Endodermal cell (in vitro differentiated cells): ENCODE measurements at regions not wholly inside any gene's neighbourhood (a gene's known extent, or its start where the extent isn't known, plus 50 kb on each side); places are given as distances from the start of the nearest gene placed in this dataset.

Experiments used
- DNase-seq: peaks from one replicate; pipeline ENCODE4 v3.0.0-alpha.2; 2017
- H3K27ac ChIP-seq: 2 replicates; pipeline ENCODE4 v1.5.1; 2013; ENCODE audit warnings: mild to moderate bottlenecking, low read depth, low read length, moderate library complexity
- H3K27me3 ChIP-seq: 2 replicates; pipeline ENCODE4 v1.6.1; 2013; ENCODE audit warnings: mild to moderate bottlenecking, low read length, moderate library complexity; ENCODE audit not compliant: insufficient read depth, control insufficient read depth, poor library complexity, severe bottlenecking
- H3K36me3 ChIP-seq: 2 replicates; pipeline ENCODE4 v1.7.0; 2013; ENCODE audit warnings: mild to moderate bottlenecking, low read length, moderate library complexity; ENCODE audit not compliant: control insufficient read depth, insufficient read depth
- H3K4me1 ChIP-seq: one replicate; pipeline ENCODE4 v1.7.0; 2013; ENCODE audit warnings: low read length; ENCODE audit not compliant: control insufficient read depth, insufficient read depth
- H3K4me3 ChIP-seq: 2 replicates; pipeline ENCODE4 v1.5.1; 2013; ENCODE audit warnings: mild to moderate bottlenecking, low read length, moderate library complexity
- H3K9ac ChIP-seq: 2 replicates; pipeline ENCODE4 v1.6.1; 2013; ENCODE audit warnings: mild to moderate bottlenecking, low read length, moderate library complexity; ENCODE audit not compliant: poor library complexity, severe bottlenecking; ENCODE audit errors: extremely low read depth
- H3K9me3 ChIP-seq: 2 replicates; pipeline ENCODE4 v1.6.1; 2013; ENCODE audit warnings: mild to moderate bottlenecking, low read length, moderate library complexity; ENCODE audit not compliant: control insufficient read depth
- H3K27ac Mint-ChIP-seq: 2 replicates; pipeline ENCODE4 v1.8.0; 2020; ENCODE audit warnings: mixed read lengths
- H3K27me3 Mint-ChIP-seq: 2 replicates; pipeline ENCODE4 v1.8.0; 2021; ENCODE audit warnings: mild to moderate bottlenecking, mixed read lengths; ENCODE audit not compliant: insufficient read depth
- H3K36me3 Mint-ChIP-seq: 2 replicates; pipeline ENCODE4 v1.8.0; 2020; ENCODE audit warnings: low read depth, mixed read lengths
- H3K4me1 Mint-ChIP-seq: 2 replicates; pipeline ENCODE4 v1.8.0; 2020; ENCODE audit warnings: mixed read lengths
- H3K4me3 Mint-ChIP-seq: 2 replicates; pipeline ENCODE4 v1.8.0; 2020; ENCODE audit warnings: mild to moderate bottlenecking, moderate library complexity, mixed read lengths
- H3K9me3 Mint-ChIP-seq: 2 replicates; pipeline ENCODE4 v1.8.0; 2020; ENCODE audit warnings: mild to moderate bottlenecking, mixed read lengths
- WGBS, 2 experiments: methylation state at CpG; one replicate each; pipeline versions ENCODE4 v1.1.5 to v1.1.7; 2013; ENCODE audit warnings: missing lambda C conversion rate in 2 of 2, mixed read lengths in 1 of 2; ENCODE audit not compliant: insufficient coverage in 1 of 2, insufficient read length in 1 of 2; 5-methylcytosine and 5-hydroxymethylcytosine counted together
- TF ChIP-seq, protein P1 (sequence below): fragments of 200-600 bp; sonication (generic); conservative IDR thresholded peaks from 2 replicates; pipeline ENCODE4 v1.5.0; 2021; ENCODE audit warnings: antibody characterized with exemption, mild to moderate bottlenecking

- H3K4me3 Mint-ChIP-seq, result no peak overlapping the region
- Histone ChIP-seq H3K4me1 (no peaks in the 10 kb centered on the region), H3K4me3 (no peak overlapping the region), H3K9ac (no peak overlapping the region), H3K36me3 (no peaks in the 10 kb centered on the region), H3K27me3 (no peaks in the 10 kb centered on the region), H3K9me3 (no peaks in the 10 kb centered on the region), H3K27ac (no peak overlapping the region)
- 79 to 83% methylated on average over 2 of the region's 2 CpGs for WGBS, 2 experiments
- no peaks in the 10 kb centered on the region for H3K4me1 Mint-ChIP-seq
- no peak for DNase-seq
- H3K27ac Mint-ChIP-seq, result no peak overlapping the region
- TF ChIP-seq, protein P1, sequence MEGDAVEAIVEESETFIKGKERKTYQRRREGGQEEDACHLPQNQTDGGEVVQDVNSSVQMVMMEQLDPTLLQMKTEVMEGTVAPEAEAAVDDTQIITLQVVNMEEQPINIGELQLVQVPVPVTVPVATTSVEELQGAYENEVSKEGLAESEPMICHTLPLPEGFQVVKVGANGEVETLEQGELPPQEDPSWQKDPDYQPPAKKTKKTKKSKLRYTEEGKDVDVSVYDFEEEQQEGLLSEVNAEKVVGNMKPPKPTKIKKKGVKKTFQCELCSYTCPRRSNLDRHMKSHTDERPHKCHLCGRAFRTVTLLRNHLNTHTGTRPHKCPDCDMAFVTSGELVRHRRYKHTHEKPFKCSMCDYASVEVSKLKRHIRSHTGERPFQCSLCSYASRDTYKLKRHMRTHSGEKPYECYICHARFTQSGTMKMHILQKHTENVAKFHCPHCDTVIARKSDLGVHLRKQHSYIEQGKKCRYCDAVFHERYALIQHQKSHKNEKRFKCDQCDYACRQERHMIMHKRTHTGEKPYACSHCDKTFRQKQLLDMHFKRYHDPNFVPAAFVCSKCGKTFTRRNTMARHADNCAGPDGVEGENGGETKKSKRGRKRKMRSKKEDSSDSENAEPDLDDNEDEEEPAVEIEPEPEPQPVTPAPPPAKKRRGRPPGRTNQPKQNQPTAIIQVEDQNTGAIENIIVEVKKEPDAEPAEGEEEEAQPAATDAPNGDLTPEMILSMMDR, result no peak
- H3K9me3 Mint-ChIP-seq, result peaks cover 4% of the 10 kb centered on the region
- H3K27me3 Mint-ChIP-seq, result no peaks in the 10 kb centered on the region
- no peaks in the 10 kb centered on the region for H3K36me3 Mint-ChIP-seq
Observed at GRCh38 chr2:128618642-128619041, 300.0 kb upstream of the HS6ST1 start.

DNA sequence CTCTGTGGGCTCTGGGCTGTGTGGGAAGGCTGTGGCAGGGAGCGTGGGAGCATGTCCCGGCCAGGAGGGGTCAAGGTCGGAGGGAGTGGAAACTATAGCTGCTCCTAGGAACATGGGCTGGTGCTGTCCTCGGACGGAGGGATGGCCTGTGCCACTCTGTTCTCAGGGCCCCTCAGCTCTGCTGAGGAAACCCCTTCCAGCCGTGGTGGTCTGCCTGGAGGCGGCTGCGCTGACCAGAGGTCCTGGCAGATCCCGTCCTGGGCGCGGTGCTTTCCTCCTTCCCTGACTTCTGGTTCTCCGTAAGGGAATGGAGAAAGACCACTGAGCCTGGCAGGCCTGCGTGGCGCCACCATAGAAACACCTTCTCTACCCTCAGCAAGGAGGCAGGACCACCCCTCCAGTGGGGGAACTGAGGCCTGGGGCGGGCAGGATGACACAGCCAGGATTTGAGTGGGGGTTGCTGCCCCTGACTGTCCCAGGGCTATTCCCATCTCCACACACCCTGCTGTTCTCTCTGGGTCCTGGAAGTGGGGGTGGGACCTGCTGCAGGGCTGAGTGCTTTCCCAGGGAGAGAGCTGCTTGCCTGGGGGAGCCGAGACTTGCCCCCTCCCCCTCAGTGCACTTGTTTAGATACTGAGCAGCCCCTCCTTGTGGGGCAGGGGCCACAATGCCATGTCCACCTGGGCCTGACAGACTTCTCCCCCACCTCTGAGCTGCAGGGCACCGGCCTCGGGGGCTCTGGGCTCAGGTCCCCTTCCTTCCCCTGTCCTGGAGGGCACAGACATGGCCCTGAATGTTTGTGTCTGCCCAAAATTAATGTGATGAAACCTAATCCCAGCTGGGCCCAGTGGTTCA, 301.0 kb upstream of the HS6ST1 start:
- peaks cover 4% of the 10 kb centered on the region for H3K9me3 Mint-ChIP-seq
- H3K4me1 ChIP-seq, result no peaks in the 10 kb centered on the region
- H3K27ac Mint-ChIP-seq, result no peak overlapping the region
- H3K4me1 Mint-ChIP-seq, result no peaks in the 10 kb centered on the region
- 92 to 94% methylated on average over 11 to 18 of the region's 18 CpGs for WGBS, 2 experiments
- no peak overlapping the region for H3K4me3 ChIP-seq
- H3K4me3 Mint-ChIP-seq, result no peak overlapping the region
- H3K27ac ChIP-seq, result no peak overlapping the region
- no peaks in the 10 kb centered on the region for H3K27me3 ChIP-seq
- no peak overlapping the region for H3K9ac ChIP-seq
- H3K9me3 ChIP-seq, result no peaks in the 10 kb centered on the region
- H3K36me3 Mint-ChIP-seq, result no peaks in the 10 kb centered on the region
- H3K27me3 Mint-ChIP-seq, result peaks cover 2% of the 10 kb centered on the region
- TF ChIP-seq, protein P1, result no peak
- no peak for DNase-seq
- no peaks in the 10 kb centered on the region for H3K36me3 ChIP-seq

DNA sequence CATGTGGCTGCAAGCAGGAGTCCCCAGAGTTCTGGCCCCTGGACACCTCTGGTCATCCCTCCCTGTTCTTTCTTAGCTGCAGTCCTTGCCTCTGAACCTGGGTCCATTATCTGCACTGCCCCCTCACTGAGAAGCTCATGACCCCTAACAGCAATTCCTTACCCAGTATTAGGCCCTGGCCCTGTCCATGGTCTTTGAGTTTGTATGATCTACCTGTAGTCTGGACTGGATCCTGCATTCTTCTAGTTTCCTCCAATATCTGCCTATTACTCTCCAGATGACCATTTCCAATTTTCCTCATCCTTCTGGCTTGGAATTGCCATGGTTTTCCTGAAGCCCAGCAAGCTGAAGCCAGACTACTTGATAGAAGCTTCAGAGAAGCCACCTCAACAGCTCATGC, 302.4 kb upstream of the HS6ST1 start:
- Histone ChIP-seq H3K4me3 (no peak overlapping the region), H3K36me3 (no peaks in the 10 kb centered on the region), H3K9ac (no peak overlapping the region), H3K9me3 (no peaks in the 10 kb centered on the region), H3K4me1 (no peaks in the 10 kb centered on the region), H3K27ac (no peak overlapping the region), H3K27me3 (no peaks in the 10 kb centered on the region)
- Mint-ChIP-seq H3K4me3 (no peak overlapping the region), H3K27me3 (peaks cover 2% of the 10 kb centered on the region), H3K9me3 (peaks cover 4% of the 10 kb centered on the region), H3K36me3 (no peaks in the 10 kb centered on the region), H3K27ac (no peak overlapping the region), H3K4me1 (peaks cover 3% of the 10 kb centered on the region)
- DNase-seq, result no peak
- TF ChIP-seq, protein P1, result no peak
